ENCODE measurements at regions not wholly inside any gene's neighbourhood (a gene's known extent, or its start where the extent isn't known, plus 50 kb on each side); places are given as distances from the start of the nearest gene placed in this dataset.

GRCh38 chr10:44042075-44042770 is 342.7 kb downstream of the CXCL12 start:
- Histone ChIP-seq H3K4me1 (ENCODE audit: control insufficient read depth, insufficient read depth, low read length) (peaks cover 37% of the 10 kb centered on the region), H3K36me3 (ENCODE audit: control insufficient read depth, insufficient read depth, low read length) (no peaks in the 10 kb centered on the region), H3K27me3 (ENCODE audit: control insufficient read depth, insufficient read depth, low read length) (peaks cover under 1% of the 10 kb centered on the region), H3K27ac (ENCODE audit: low read length) (no peak overlapping the region), H3K9me3 (replicated peaks; ENCODE audit: control insufficient read depth, low read depth, low read length) (no peaks in the 10 kb centered on the region), H3K4me3 (ENCODE audit: low read length) (no peak overlapping the region)
- WGBS (ENCODE audit: insufficient coverage) = no CpG with 5 or more reads among the region's 2 CpGs
- DNase-seq = no peak

GRCh38 chr10:44039599-44039998 is 345.3 kb downstream of the CXCL12 start:
- H3K4me3 ChIP-seq (ENCODE audit: low read length) = no peak overlapping the region
- no CpG with 5 or more reads among the region's 3 CpGs for WGBS (ENCODE audit: insufficient coverage)

GRCh38 chr10:44036425-44036824 is 348.5 kb downstream of the CXCL12 start:
- H3K36me3 ChIP-seq (ENCODE audit: control insufficient read depth, insufficient read depth, low read length) = no peaks in the 10 kb centered on the region
- no peak overlapping the region for H3K27ac ChIP-seq (ENCODE audit: low read length)
- H3K4me1 ChIP-seq (ENCODE audit: control insufficient read depth, insufficient read depth, low read length) = no peaks in the 10 kb centered on the region
- no peak overlapping the region for H3K4me3 ChIP-seq (ENCODE audit: low read length)
- 93% methylated on average over 3 of the region's 3 CpGs for WGBS (ENCODE audit: insufficient coverage)
- no peaks in the 10 kb centered on the region for H3K27me3 ChIP-seq (ENCODE audit: control insufficient read depth, insufficient read depth, low read length)
- no peaks in the 10 kb centered on the region for H3K9me3 ChIP-seq (replicated peaks; ENCODE audit: control insufficient read depth, low read depth, low read length)
- DNase-seq = no peak

More at GRCh38 chr10:44039599-44039998, 345.3 kb downstream of the CXCL12 start:
- Histone ChIP-seq H3K27me3 (ENCODE audit: control insufficient read depth, insufficient read depth, low read length) (no peaks in the 10 kb centered on the region), H3K36me3 (ENCODE audit: control insufficient read depth, insufficient read depth, low read length) (no peaks in the 10 kb centered on the region), H3K4me1 (ENCODE audit: control insufficient read depth, insufficient read depth, low read length) (peaks cover 13% of the 10 kb centered on the region), H3K9me3 (replicated peaks; ENCODE audit: control insufficient read depth, low read depth, low read length) (no peaks in the 10 kb centered on the region), H3K27ac (ENCODE audit: low read length) (no peak overlapping the region)
- no peak for DNase-seq

- H3K27ac ChIP-seq (ENCODE audit: low read length) = no peak overlapping the region
- H3K36me3 ChIP-seq (ENCODE audit: control insufficient read depth, insufficient read depth, low read length) = no peaks in the 10 kb centered on the region
- H3K9me3 ChIP-seq (replicated peaks; ENCODE audit: control insufficient read depth, low read depth, low read length) = no peaks in the 10 kb centered on the region
- H3K4me1 ChIP-seq (ENCODE audit: control insufficient read depth, insufficient read depth, low read length) = no peaks in the 10 kb centered on the region
- 73% methylated on average over 7 of the region's 8 CpGs for WGBS (ENCODE audit: insufficient coverage)
- no peak for DNase-seq
- no peaks in the 10 kb centered on the region for H3K27me3 ChIP-seq (ENCODE audit: control insufficient read depth, insufficient read depth, low read length)
- H3K4me3 ChIP-seq (ENCODE audit: low read length) = no peak overlapping the region
Measured at GRCh38 chr10:44035474-44036197, 349.3 kb downstream of the CXCL12 start.

GRCh38 chr10:44034946-44035345 is 350.0 kb downstream of the CXCL12 start:
- Histone ChIP-seq H3K4me3 (ENCODE audit: low read length) (no peak overlapping the region), H3K27me3 (ENCODE audit: control insufficient read depth, insufficient read depth, low read length) (no peaks in the 10 kb centered on the region), H3K36me3 (ENCODE audit: control insufficient read depth, insufficient read depth, low read length) (no peaks in the 10 kb centered on the region), H3K4me1 (ENCODE audit: control insufficient read depth, insufficient read depth, low read length) (no peaks in the 10 kb centered on the region), H3K27ac (ENCODE audit: low read length) (no peak overlapping the region), H3K9me3 (replicated peaks; ENCODE audit: control insufficient read depth, low read depth, low read length) (no peaks in the 10 kb centered on the region)
- no peak for DNase-seq
- WGBS (ENCODE audit: insufficient coverage) = no CpG with 5 or more reads among the region's 1 CpG

GRCh38 chr10:44033008-44033407 is 351.9 kb downstream of the CXCL12 start:
- no peaks in the 10 kb centered on the region for H3K36me3 ChIP-seq (ENCODE audit: control insufficient read depth, insufficient read depth, low read length)
- no peaks in the 10 kb centered on the region for H3K27me3 ChIP-seq (ENCODE audit: control insufficient read depth, insufficient read depth, low read length)
- no peak overlapping the region for H3K27ac ChIP-seq (ENCODE audit: low read length)
- no peak overlapping the region for H3K4me3 ChIP-seq (ENCODE audit: low read length)
- peaks cover 2% of the 10 kb centered on the region for H3K4me1 ChIP-seq (ENCODE audit: control insufficient read depth, insufficient read depth, low read length)
- WGBS (ENCODE audit: insufficient coverage) = no CpG with 5 or more reads among the region's 3 CpGs
- no peak for DNase-seq
- no peaks in the 10 kb centered on the region for H3K9me3 ChIP-seq (replicated peaks; ENCODE audit: control insufficient read depth, low read depth, low read length)

- no peak overlapping the region for H3K4me3 ChIP-seq (ENCODE audit: low read length)
- no peak overlapping the region for H3K27ac ChIP-seq (ENCODE audit: low read length)
- no peaks in the 10 kb centered on the region for H3K36me3 ChIP-seq (ENCODE audit: control insufficient read depth, insufficient read depth, low read length)
- DNase-seq = no peak
- no CpG with 5 or more reads among the region's 1 CpG for WGBS (ENCODE audit: insufficient coverage)
- H3K27me3 ChIP-seq (ENCODE audit: control insufficient read depth, insufficient read depth, low read length) = no peaks in the 10 kb centered on the region
- H3K4me1 ChIP-seq (ENCODE audit: control insufficient read depth, insufficient read depth, low read length) = peaks cover 2% of the 10 kb centered on the region
- no peaks in the 10 kb centered on the region for H3K9me3 ChIP-seq (replicated peaks; ENCODE audit: control insufficient read depth, low read depth, low read length)
Measured at GRCh38 chr10:44032216-44032615, 352.7 kb downstream of the CXCL12 start.

GRCh38 chr10:44030738-44031137 is 354.2 kb downstream of the CXCL12 start:
- peak; percentile 76 for DNase-seq
- Histone ChIP-seq H3K27me3 (ENCODE audit: control insufficient read depth, insufficient read depth, low read length) (no peaks in the 10 kb centered on the region), H3K4me3 (ENCODE audit: low read length) (no peak overlapping the region), H3K9me3 (replicated peaks; ENCODE audit: control insufficient read depth, low read depth, low read length) (no peaks in the 10 kb centered on the region), H3K36me3 (ENCODE audit: control insufficient read depth, insufficient read depth, low read length) (no peaks in the 10 kb centered on the region), H3K4me1 (ENCODE audit: control insufficient read depth, insufficient read depth, low read length) (peaks cover 2% of the 10 kb centered on the region), H3K27ac (ENCODE audit: low read length) (no peak overlapping the region)
- 40% methylated on average over 1 of the region's 2 CpGs for WGBS (ENCODE audit: insufficient coverage)

GRCh38 chr10:44030132-44030531 is 354.8 kb downstream of the CXCL12 start:
- Histone ChIP-seq H3K4me1 (ENCODE audit: control insufficient read depth, insufficient read depth, low read length) (peaks cover 2% of the 10 kb centered on the region), H3K27ac (ENCODE audit: low read length) (no peak overlapping the region), H3K27me3 (ENCODE audit: control insufficient read depth, insufficient read depth, low read length) (no peaks in the 10 kb centered on the region), H3K4me3 (ENCODE audit: low read length) (no peak overlapping the region), H3K9me3 (replicated peaks; ENCODE audit: control insufficient read depth, low read depth, low read length) (no peaks in the 10 kb centered on the region), H3K36me3 (ENCODE audit: control insufficient read depth, insufficient read depth, low read length) (no peaks in the 10 kb centered on the region)
- no peak for DNase-seq
- WGBS (ENCODE audit: insufficient coverage) = no CpG with 5 or more reads among the region's 4 CpGs

GRCh38 chr10:44028384-44029137 is 356.3 kb downstream of the CXCL12 start:
- WGBS (ENCODE audit: insufficient coverage) = 91% methylated on average over 8 of the region's 11 CpGs
- Histone ChIP-seq H3K27ac (ENCODE audit: low read length) (no peak overlapping the region), H3K9me3 (replicated peaks; ENCODE audit: control insufficient read depth, low read depth, low read length) (peaks cover 8% of the 10 kb centered on the region), H3K36me3 (ENCODE audit: control insufficient read depth, insufficient read depth, low read length) (no peaks in the 10 kb centered on the region), H3K4me1 (ENCODE audit: control insufficient read depth, insufficient read depth, low read length) (peaks cover 14% of the 10 kb centered on the region), H3K27me3 (ENCODE audit: control insufficient read depth, insufficient read depth, low read length) (no peaks in the 10 kb centered on the region), H3K4me3 (ENCODE audit: low read length) (no peak overlapping the region)
- DNase-seq = no peak

All from muscle of leg (tissue), 3 donors.